Smooth muscle cell (in vitro differentiated cells): ENCODE measurements at regions not wholly inside any gene's neighbourhood (a gene's known extent, or its start where the extent isn't known, plus 50 kb on each side); places are given as distances from the start of the nearest gene placed in this dataset.
"Not testable (repeated sequence)": the region's sequence is repeated elsewhere in the genome, so short reads cannot be mapped to it uniquely, and the experiment has no call there.

Experiments used
- DNase-seq: peaks from one replicate; lab custom pipeline; 2025; ENCODE audit not compliant: unreplicated experiment; lab: John Stamatoyannopoulos, UW
- H2AFZ ChIP-seq: fragments of 200-600 bp; sonication (generic); 2 replicates; pipeline ENCODE4 v1.6.0; 2016; ENCODE audit warnings: antibody characterized with exemption, low read depth, mild to moderate bottlenecking
- H3F3A ChIP-seq: fragments of 200-600 bp; sonication (generic); 2 replicates; pipeline ENCODE4 v1.6.0; 2017; ENCODE audit warnings: antibody characterized with exemption, low read depth
- H3K27ac ChIP-seq: fragments of 200-600 bp; sonication (generic); 2 replicates; pipeline ENCODE4 v1.5.1; 2016; ENCODE audit warnings: low read depth, mild to moderate bottlenecking
- H3K27me3 ChIP-seq: fragments of 200-600 bp; sonication (generic); 2 replicates; pipeline ENCODE4 v1.6.1; 2016; ENCODE audit warnings: low read depth, mild to moderate bottlenecking
- H3K36me3 ChIP-seq: fragments of 200-600 bp; sonication (generic); 2 replicates; pipeline ENCODE4 v1.5.1; 2016; ENCODE audit warnings: low read depth
- H3K4me1 ChIP-seq: fragments of 200-600 bp; sonication (generic); 2 replicates; pipeline ENCODE4 v1.5.1; 2016; ENCODE audit warnings: low read depth
- H3K4me2 ChIP-seq: fragments of 200-600 bp; sonication (generic); 2 replicates; pipeline ENCODE4 v1.6.0; 2016; ENCODE audit warnings: mild to moderate bottlenecking
- H3K4me3 ChIP-seq: fragments of 200-600 bp; sonication (generic); 2 replicates; pipeline ENCODE4 v1.5.1; 2016; ENCODE audit warnings: mild to moderate bottlenecking
- H3K79me2 ChIP-seq: fragments of 200-600 bp; sonication (generic); 2 replicates; pipeline ENCODE4 v1.6.0; 2016; ENCODE audit warnings: low read depth, mild to moderate bottlenecking
- H3K9ac ChIP-seq: fragments of 200-600 bp; sonication (generic); 2 replicates; pipeline ENCODE4 v1.6.0; 2016; ENCODE audit warnings: low read depth
- H3K9me3 ChIP-seq: fragments of 200-600 bp; sonication (generic); replicated peaks from 2 replicates; pipeline ENCODE4 v1.5.1; 2016; ENCODE audit warnings: low read depth
- H4K20me1 ChIP-seq: fragments of 200-600 bp; sonication (generic); 2 replicates; pipeline ENCODE4 v1.6.0; 2016; ENCODE audit warnings: low read depth
- CTCF ChIP-seq: fragments of 200-600 bp; sonication (generic); IDR thresholded peaks from 2 replicates; pipeline ENCODE4 v1.5.1; 2017; ENCODE audit warnings: borderline replicate concordance, mild to moderate bottlenecking, antibody characterized with exemption; ENCODE audit not compliant: insufficient read depth, poor library complexity, severe bottlenecking
- WGBS: methylation state at CpG from one replicate; pipeline ENCODE4 v1.1.7; 2016; ENCODE audit warnings: low lambda C conversion rate; 5-methylcytosine and 5-hydroxymethylcytosine counted together

GRCh38 chr6:1445650-1446330, 56.4 kb downstream of the FOXF2 start:
- no peaks in the 10 kb centered on the region for H3K79me2 ChIP-seq
- H3K4me2 ChIP-seq: no peak overlapping the region
- no peak for DNase-seq
- no peak overlapping the region for H3K27ac ChIP-seq
- no peaks in the 10 kb centered on the region for H4K20me1 ChIP-seq
- H3K9me3 ChIP-seq: no peaks in the 10 kb centered on the region
- H3K4me3 ChIP-seq: no peak overlapping the region
- H3K36me3 ChIP-seq: no peaks in the 10 kb centered on the region
- H3F3A ChIP-seq: no peaks in the 10 kb centered on the region
- no peak overlapping the region for H2AFZ ChIP-seq
- H3K4me1 ChIP-seq: no peaks in the 10 kb centered on the region
- 86% methylated on average over 21 of the region's 21 CpGs for WGBS
- H3K27me3 ChIP-seq: no peaks in the 10 kb centered on the region
- no peak for TF ChIP-seq CTCF
- no peak overlapping the region for H3K9ac ChIP-seq

GRCh38 chr6:1449896-1450295, 60.5 kb downstream of the FOXF2 start:
- WGBS: 90% methylated on average over 4 of the region's 4 CpGs
- no peaks in the 10 kb centered on the region for H4K20me1 ChIP-seq
- TF ChIP-seq CTCF: no peak
- no peaks in the 10 kb centered on the region for H3F3A ChIP-seq
- no peaks in the 10 kb centered on the region for H3K36me3 ChIP-seq
- no peak overlapping the region for H3K4me2 ChIP-seq
- no peak overlapping the region for H3K27ac ChIP-seq
- H3K79me2 ChIP-seq: no peaks in the 10 kb centered on the region
- H3K9ac ChIP-seq: no peak overlapping the region
- no peak overlapping the region for H3K4me3 ChIP-seq
- H3K9me3 ChIP-seq: no peaks in the 10 kb centered on the region
- no peak overlapping the region for H2AFZ ChIP-seq
- no peaks in the 10 kb centered on the region for H3K4me1 ChIP-seq
- no peaks in the 10 kb centered on the region for H3K27me3 ChIP-seq
- DNase-seq: no peak

GRCh38 chr6:1453024-1453423, 63.6 kb downstream of the FOXF2 start:
- H3K4me3 ChIP-seq: no peak overlapping the region
- no peak for TF ChIP-seq CTCF
- no peak overlapping the region for H3K4me2 ChIP-seq
- no peaks in the 10 kb centered on the region for H3K4me1 ChIP-seq
- 91% methylated on average over 8 of the region's 8 CpGs for WGBS
- H3K27me3 ChIP-seq: no peaks in the 10 kb centered on the region
- no peaks in the 10 kb centered on the region for H4K20me1 ChIP-seq
- no peaks in the 10 kb centered on the region for H3F3A ChIP-seq
- H3K9me3 ChIP-seq: no peaks in the 10 kb centered on the region
- H3K27ac ChIP-seq: no peak overlapping the region
- DNase-seq: no peak
- H2AFZ ChIP-seq: no peak overlapping the region
- H3K79me2 ChIP-seq: no peaks in the 10 kb centered on the region
- H3K36me3 ChIP-seq: no peaks in the 10 kb centered on the region
- no peak overlapping the region for H3K9ac ChIP-seq

- WGBS: 90% methylated on average over 22 of the region's 22 CpGs
Measured at GRCh38 chr6:1456816-1457215, 67.4 kb downstream of the FOXF2 start.

More at GRCh38 chr6:1456816-1457215, 67.4 kb downstream of the FOXF2 start:
- not testable (repeated sequence) for H3K9ac ChIP-seq, H3K4me3 ChIP-seq, H3K4me2 ChIP-seq, H2AFZ ChIP-seq, H3K4me1 ChIP-seq, H3K36me3 ChIP-seq, H3K79me2 ChIP-seq, DNase-seq, H4K20me1 ChIP-seq, H3K9me3 ChIP-seq, H3K27me3 ChIP-seq, H3K27ac ChIP-seq, H3F3A ChIP-seq
